Spleen (tissue), 7 donors: ENCODE measurements at regions not wholly inside any gene's neighbourhood (a gene's known extent, or its start where the extent isn't known, plus 50 kb on each side); places are given as distances from the start of the nearest gene placed in this dataset.

Source experiments
- POLR2A ChIP-seq, 3 donors: fragments of 450-650 bp; IDR thresholded peaks; one replicate each; pipeline ENCODE4 v1.5.1; 2017; ENCODE audit warnings: antibody characterized with exemption in 3 of 3, mild to moderate bottlenecking in 1 of 3
- POLR2AphosphoS5 ChIP-seq, 3 donors: sonication (generic); formaldehyde crosslinking; IDR thresholded peaks; one replicate each; pipeline ENCODE4 v1.5.1; 2017; ENCODE audit warnings: antibody characterized with exemption in 3 of 3
- TF ChIP-seq, protein P1 (sequence below), 11 experiments: fragments of 200-600 bp in 7 of 11; fragments of 450-650 bp in 4 of 11; sonication (generic) in 4 of 11; IDR thresholded peaks in 8 of 11; conservative IDR thresholded peaks in 3 of 11; 1 replicate in 7 of 11; 2 replicates in 4 of 11; pipeline versions ENCODE4 v1.4.0 to v1.8.0; 2016 to 2021; ENCODE audit warnings: antibody characterized with exemption in 11 of 11, inconsistent platforms in 4 of 11, mild to moderate bottlenecking in 1 of 11
- donor health status: DM: no; HTN: no; CAD: no; lungs with moderate emphysema.
- donor health status: DM: no; HTN: no; CAD: no.
- donor health status: DM: no; HTN: no; CAD: no.

DNA sequence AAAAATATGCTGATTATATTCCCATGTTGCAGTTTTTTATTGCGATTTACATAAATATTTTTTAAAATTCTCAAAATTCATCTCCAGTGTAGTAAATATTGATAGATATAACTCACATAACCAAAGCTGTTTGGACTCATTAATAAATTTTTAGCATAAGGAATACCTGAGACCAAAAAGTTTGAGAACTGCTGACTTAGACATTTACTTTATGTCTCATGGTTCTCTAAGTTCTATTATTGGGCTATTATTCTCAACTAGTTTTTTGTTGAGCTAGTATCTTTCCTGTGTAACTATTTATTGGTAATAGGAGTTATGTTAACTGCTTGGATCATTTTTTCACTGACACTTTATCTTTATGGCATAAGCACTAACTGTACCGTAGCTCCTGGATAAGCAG lies 1069.6 kb downstream of the ADGRL2 start:
- TF ChIP-seq POLR2A (IDR thresholded peaks at IDR 0.05) (no peak), POLR2AphosphoS5 (IDR thresholded peaks at IDR 0.05) (no peak)
- TF ChIP-seq, protein P1, sequence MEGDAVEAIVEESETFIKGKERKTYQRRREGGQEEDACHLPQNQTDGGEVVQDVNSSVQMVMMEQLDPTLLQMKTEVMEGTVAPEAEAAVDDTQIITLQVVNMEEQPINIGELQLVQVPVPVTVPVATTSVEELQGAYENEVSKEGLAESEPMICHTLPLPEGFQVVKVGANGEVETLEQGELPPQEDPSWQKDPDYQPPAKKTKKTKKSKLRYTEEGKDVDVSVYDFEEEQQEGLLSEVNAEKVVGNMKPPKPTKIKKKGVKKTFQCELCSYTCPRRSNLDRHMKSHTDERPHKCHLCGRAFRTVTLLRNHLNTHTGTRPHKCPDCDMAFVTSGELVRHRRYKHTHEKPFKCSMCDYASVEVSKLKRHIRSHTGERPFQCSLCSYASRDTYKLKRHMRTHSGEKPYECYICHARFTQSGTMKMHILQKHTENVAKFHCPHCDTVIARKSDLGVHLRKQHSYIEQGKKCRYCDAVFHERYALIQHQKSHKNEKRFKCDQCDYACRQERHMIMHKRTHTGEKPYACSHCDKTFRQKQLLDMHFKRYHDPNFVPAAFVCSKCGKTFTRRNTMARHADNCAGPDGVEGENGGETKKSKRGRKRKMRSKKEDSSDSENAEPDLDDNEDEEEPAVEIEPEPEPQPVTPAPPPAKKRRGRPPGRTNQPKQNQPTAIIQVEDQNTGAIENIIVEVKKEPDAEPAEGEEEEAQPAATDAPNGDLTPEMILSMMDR (IDR thresholded peaks at IDR 0.05 in 8 of 11, conservative IDR thresholded peaks at IDR 0.05 in 3 of 11), result no peak
